GM12878 (cell line): ENCODE measurements at regions not wholly inside any gene's neighbourhood (a gene's known extent, or its start where the extent isn't known, plus 50 kb on each side); places are given as distances from the start of the nearest gene placed in this dataset.

Experiments
- ATAC-seq: fragments of 200-7000 bp; cut with Tn5 transposase; 3 replicates; pipeline ENCODE4 v1.9.1; 2020; ENCODE audit warnings: mild to moderate bottlenecking, moderate library complexity
- BruUV-seq: library from RNA; stranded (reverse); fragments of 400-500 nt; replicated peaks from 2 replicates; lab custom pipeline; 2021; lab: Mats Ljungman, UMichigan
- CTCF ChIA-PET: fragments of 300-600 bp; sonication (Branson Sonifier 250); formaldehyde crosslinking; extraction: SDS; loops from one replicate; lab custom pipeline; 2021; ENCODE audit warnings: inconsistent platforms; lab: Yijun Ruan, JAX
- POLR2A ChIA-PET: fragments of 350-600 bp; formaldehyde crosslinking; extraction: SDS; loops from one replicate; lab custom pipeline; 2021; ENCODE audit warnings: inconsistent platforms; lab: Charles Lee
- RAD21 ChIA-PET: fragments of 300-600 bp; sonication (Branson Sonifier 250); formaldehyde crosslinking; loops from one replicate; lab custom pipeline; 2023; ENCODE audit warnings: antibody characterized with exemption; ENCODE audit not compliant: unreplicated experiment; lab: Charles Lee
- SMC1A ChIA-PET: fragments of 300-600 bp; sonication (Branson Sonifier 250); formaldehyde crosslinking; loops from one replicate; lab custom pipeline; 2023; ENCODE audit not compliant: unreplicated experiment, uncharacterized antibody; lab: Charles Lee
- DNase-seq: peaks from one replicate; pipeline ENCODE4 v3.0.0-alpha.2; 2011; ENCODE audit warnings: low read depth, low spot score
- FAIRE-seq: peaks from 3 replicates; lab custom pipeline; 2011; peaks lifted over from hg19 to GRCh38; lab: Jason Lieb, UNC
- H2AFZ ChIP-seq: 2 replicates; pipeline ENCODE4 v1.6.0; 2011; ENCODE audit warnings: low read depth, low read length, control low read depth; ENCODE audit not compliant: control insufficient read depth
- H3K27ac ChIP-seq: 2 replicates; pipeline ENCODE4 v1.5.1; 2011; ENCODE audit warnings: control low read depth; ENCODE audit not compliant: control insufficient read depth, insufficient read depth
- H3K27me3 ChIP-seq, 2 experiments: replicated peaks in 1 of 2; 2 replicates each; pipeline versions ENCODE4 v1.6.0 to v1.6.1; 2011; ENCODE audit warnings: low read length in 1 of 2; ENCODE audit not compliant: control insufficient read depth in 2 of 2, insufficient read depth in 2 of 2
- H3K36me3 ChIP-seq, 2 experiments: 2 replicates each; pipeline ENCODE4 v1.5.1; 2011; ENCODE audit warnings: low read length in 1 of 2; ENCODE audit not compliant: control insufficient read depth in 2 of 2, insufficient read depth in 2 of 2
- H3K4me1 ChIP-seq: 2 replicates; pipeline ENCODE4 v1.6.1; 2011; ENCODE audit warnings: mild to moderate bottlenecking, low read length, moderate library complexity, mixed read lengths; ENCODE audit not compliant: control insufficient read depth, insufficient read depth
- H3K4me2 ChIP-seq: 2 replicates; pipeline ENCODE4 v1.6.0; 2011; ENCODE audit warnings: control low read depth; ENCODE audit not compliant: control insufficient read depth, insufficient read depth
- H3K4me3 ChIP-seq: fragments of 200-600 bp; sonication (generic); 2 replicates; pipeline ENCODE4 v1.5.1; 2016
- H3K79me2 ChIP-seq: 2 replicates; pipeline ENCODE4 v1.6.0; 2011; ENCODE audit warnings: low read length; ENCODE audit not compliant: control insufficient read depth, insufficient read depth
- H3K9ac ChIP-seq: 2 replicates; pipeline ENCODE4 v1.8.0; 2011; ENCODE audit warnings: low read length, control low read depth, mixed read lengths; ENCODE audit not compliant: control insufficient read depth, insufficient read depth
- H3K9me3 ChIP-seq: replicated peaks from 3 replicates; pipeline ENCODE4 v1.5.1; 2011; ENCODE audit warnings: mild to moderate bottlenecking, low read length; ENCODE audit not compliant: control insufficient read depth, insufficient read depth
- H4K20me1 ChIP-seq: 2 replicates; pipeline ENCODE4 v1.6.0; 2011; ENCODE audit not compliant: control insufficient read depth, insufficient read depth
- ATF2 ChIP-seq: IDR thresholded peaks from 2 replicates; pipeline ENCODE4 v1.6.1; 2012; ENCODE audit warnings: low read length, inconsistent platforms
- BHLHE40 ChIP-seq, 2 experiments: fragments of 450-650 bp in 1 of 2; IDR thresholded peaks; 2 replicates each; pipeline ENCODE4 v1.6.1; 2011 to 2017; ENCODE audit warnings: low read depth in 2 of 2, borderline replicate concordance in 1 of 2, improper control_type of control experiment in 1 of 2, low read length in 1 of 2, mild to moderate bottlenecking in 1 of 2
- HDAC6 ChIP-seq: fragments of 200-600 bp; sonication (generic); IDR thresholded peaks from one replicate; pipeline ENCODE4 v1.8.0; 2017; ENCODE audit warnings: antibody characterized with exemption; ENCODE audit not compliant: unreplicated experiment
- IKZF2 ChIP-seq, 2 experiments: fragments of 450-650 bp; IDR thresholded peaks; 2 replicates each; pipeline ENCODE4 v1.6.1; 2017; ENCODE audit warnings: mild to moderate bottlenecking in 2 of 2, moderate library complexity in 2 of 2
- KLF5 ChIP-seq: fragments of 450-650 bp; IDR thresholded peaks from 2 replicates; pipeline ENCODE4 v1.6.1; 2014; ENCODE audit warnings: mild to moderate bottlenecking; ENCODE audit not compliant: partially characterized antibody
- MYB ChIP-seq: fragments of 150-350 bp; IDR thresholded peaks from 2 replicates; pipeline ENCODE4 v1.6.1; 2014; ENCODE audit warnings: mild to moderate bottlenecking, low read depth, low read length, borderline replicate concordance
- PAX8 ChIP-seq: fragments of 450-650 bp; IDR thresholded peaks from 2 replicates; pipeline ENCODE4 v1.6.1; 2017; ENCODE audit warnings: mild to moderate bottlenecking, moderate library complexity
- PRDM15 ChIP-seq: fragments of 450-650 bp; formaldehyde crosslinking; IDR thresholded peaks from 2 replicates; pipeline ENCODE4 v1.4.0; 2020; ENCODE audit warnings: mild to moderate bottlenecking, moderate library complexity
- RB1 ChIP-seq: fragments of 450-650 bp; formaldehyde crosslinking; IDR thresholded peaks from 2 replicates; pipeline ENCODE4 v1.6.1; 2017; ENCODE audit warnings: mild to moderate bottlenecking, borderline replicate concordance
- RBBP5 ChIP-seq: fragments of 200-600 bp; sonication (generic); conservative IDR thresholded peaks from 2 replicates; pipeline ENCODE4 v1.6.1; 2016
- RELA ChIP-seq: fragments of 450-650 bp; IDR thresholded peaks from 2 replicates; pipeline ENCODE4 v1.8.0; 2014; ENCODE audit warnings: borderline replicate concordance; ENCODE audit not compliant: partially characterized antibody
- YY1 ChIP-seq: IDR thresholded peaks from 2 replicates; pipeline ENCODE4 v1.6.1; 2011; ENCODE audit warnings: low read depth, mild to moderate bottlenecking, low read length
- ZNF207 ChIP-seq: fragments of 450-650 bp; IDR thresholded peaks from 2 replicates; pipeline ENCODE4 v1.6.1; 2014; ENCODE audit warnings: antibody characterized with exemption, mild to moderate bottlenecking, borderline replicate concordance
- WGBS: methylation state at CpG from one replicate; pipeline ENCODE4 v1.1.6; 2016; ENCODE audit warnings: low lambda C conversion rate; ENCODE audit not compliant: insufficient replicate concordance, insufficient coverage; ENCODE audit errors: missing lambda C conversion rate; 5-methylcytosine and 5-hydroxymethylcytosine counted together
- in situ Hi-C: fragments of 300-500 bp; cut with MboI; formaldehyde crosslinking; loops from 9 replicates; pipeline ENCODE4 v1.14.3; 2018; ENCODE audit warnings: mixed read lengths
- intact Hi-C: fragments of 100-400 bp; cut with micrococcal nuclease; formaldehyde crosslinking; loops from one replicate; pipeline ENCODE4 v1.14.2; 2022; ENCODE audit not compliant: unreplicated experiment

GRCh38 chr2:11068079-11068741, 87.1 kb upstream of the SLC66A3 start:
- FAIRE-seq (no peak), ATAC-seq (no peak), DNase-seq (no peak)
- intact Hi-C loops (no loop called here), in situ Hi-C loops (no loop called here)
- WGBS, result 47% methylated on average over 11 of the region's 11 CpGs
- SMC1A ChIA-PET, result no interaction called here
- RAD21 ChIA-PET, result no interaction called here
- Histone ChIP-seq H2AFZ (no peak overlapping the region), H3K27ac (no peak overlapping the region), H3K9ac (no peak overlapping the region), H3K27me3 (peaks cover 2% of the 10 kb centered on the region in 2 experiments; a peak in 3 of 4 replicates), H3K36me3 (no peaks in the 10 kb centered on the region), H3K4me1 (no peaks in the 10 kb centered on the region), H4K20me1 (no peaks in the 10 kb centered on the region), H3K4me3 (no peak overlapping the region), H3K9me3 (no peaks in the 10 kb centered on the region; the same call in 2 of the 3 replicates), H3K4me2 (no peak overlapping the region), H3K79me2 (no peaks in the 10 kb centered on the region)
- POLR2A ChIA-PET, result no interaction called here
- no peak for TF ChIP-seq KLF5
- no peak for TF ChIP-seq MYB
- no peak for TF ChIP-seq IKZF2 (IDR thresholded peaks at IDR 0.05)
- TF ChIP-seq ZNF207, result no peak
- TF ChIP-seq ATF2, result no peak
- no peak for TF ChIP-seq BHLHE40 (IDR thresholded peaks at IDR 0.05; ENCODE audit: borderline replicate concordance in 1 of 2, low read depth in 2 of 2, low read length in 1 of 2)
- TF ChIP-seq RELA, result no peak
- TF ChIP-seq PRDM15, result no peak
- no peak for TF ChIP-seq YY1
- TF ChIP-seq RBBP5, result no peak
- TF ChIP-seq RB1, result no peak
- no peak for TF ChIP-seq HDAC6
- TF ChIP-seq PAX8, result no peak
- BruUV-seq, result no TSS peak
- CTCF ChIA-PET, result no interaction called here
